ENCODE measurements at regions not wholly inside any gene's neighbourhood (a gene's known extent, or its start where the extent isn't known, plus 50 kb on each side); places are given as distances from the start of the nearest gene placed in this dataset.

DNA sequence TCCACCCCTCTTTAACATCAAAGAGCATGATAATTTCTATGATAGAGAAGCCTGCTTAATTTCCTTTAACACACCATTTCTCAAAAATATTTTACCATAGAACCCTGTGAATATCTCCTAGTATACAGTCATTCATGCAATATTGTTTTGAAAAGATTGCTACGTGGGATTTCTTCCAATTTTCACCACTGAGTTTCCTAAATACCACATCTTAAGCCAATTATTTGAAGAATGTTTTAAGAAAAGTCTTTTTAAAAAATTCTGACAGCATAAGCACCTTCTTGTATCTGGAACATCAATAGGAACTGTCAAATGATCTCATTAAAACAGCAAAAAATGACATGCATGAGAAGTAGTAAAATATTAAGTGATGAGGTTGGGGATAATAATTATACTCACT lies 1126.7 kb downstream of the TUSC7 start:
- H3K36me3 ChIP-seq (ENCODE audit: control insufficient read depth in 4 of 4, insufficient read depth in 4 of 4, low read length in 4 of 4) = no peaks in the 10 kb centered on the region
- 51 to 59% methylated on average over 1 of the region's 1 CpG for WGBS, 2 donors
- H3K9ac ChIP-seq (ENCODE audit: insufficient read depth in 1 of 2, low read length in 2 of 2) = no peak overlapping the region
- no peak overlapping the region for H3K4me3 ChIP-seq
- TF ChIP-seq, protein P1, sequence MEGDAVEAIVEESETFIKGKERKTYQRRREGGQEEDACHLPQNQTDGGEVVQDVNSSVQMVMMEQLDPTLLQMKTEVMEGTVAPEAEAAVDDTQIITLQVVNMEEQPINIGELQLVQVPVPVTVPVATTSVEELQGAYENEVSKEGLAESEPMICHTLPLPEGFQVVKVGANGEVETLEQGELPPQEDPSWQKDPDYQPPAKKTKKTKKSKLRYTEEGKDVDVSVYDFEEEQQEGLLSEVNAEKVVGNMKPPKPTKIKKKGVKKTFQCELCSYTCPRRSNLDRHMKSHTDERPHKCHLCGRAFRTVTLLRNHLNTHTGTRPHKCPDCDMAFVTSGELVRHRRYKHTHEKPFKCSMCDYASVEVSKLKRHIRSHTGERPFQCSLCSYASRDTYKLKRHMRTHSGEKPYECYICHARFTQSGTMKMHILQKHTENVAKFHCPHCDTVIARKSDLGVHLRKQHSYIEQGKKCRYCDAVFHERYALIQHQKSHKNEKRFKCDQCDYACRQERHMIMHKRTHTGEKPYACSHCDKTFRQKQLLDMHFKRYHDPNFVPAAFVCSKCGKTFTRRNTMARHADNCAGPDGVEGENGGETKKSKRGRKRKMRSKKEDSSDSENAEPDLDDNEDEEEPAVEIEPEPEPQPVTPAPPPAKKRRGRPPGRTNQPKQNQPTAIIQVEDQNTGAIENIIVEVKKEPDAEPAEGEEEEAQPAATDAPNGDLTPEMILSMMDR (IDR thresholded peaks at IDR 0.05; ENCODE audit: control extremely low read depth, extremely low read depth) = no peak
- no peaks in the 10 kb centered on the region for H3K4me1 ChIP-seq (ENCODE audit: control insufficient read depth in 5 of 5, insufficient read depth in 5 of 5, low read length in 5 of 5)
- no peaks in the 10 kb centered on the region for H3K27me3 ChIP-seq (ENCODE audit: control insufficient read depth in 3 of 3, insufficient read depth in 3 of 3, low read length in 2 of 3)
- ATAC-seq (ENCODE audit: insufficient read depth, low FRiP score) (no peak), DNase-seq (no peak)
- no peak overlapping the region for H3K27ac ChIP-seq (ENCODE audit: low read depth in 1 of 2, low read length in 1 of 2)
- H3K9me3 ChIP-seq (ENCODE audit: control insufficient read depth in 4 of 4, insufficient read depth in 3 of 4, low read length in 3 of 4) = no peaks in the 10 kb centered on the region

DNA sequence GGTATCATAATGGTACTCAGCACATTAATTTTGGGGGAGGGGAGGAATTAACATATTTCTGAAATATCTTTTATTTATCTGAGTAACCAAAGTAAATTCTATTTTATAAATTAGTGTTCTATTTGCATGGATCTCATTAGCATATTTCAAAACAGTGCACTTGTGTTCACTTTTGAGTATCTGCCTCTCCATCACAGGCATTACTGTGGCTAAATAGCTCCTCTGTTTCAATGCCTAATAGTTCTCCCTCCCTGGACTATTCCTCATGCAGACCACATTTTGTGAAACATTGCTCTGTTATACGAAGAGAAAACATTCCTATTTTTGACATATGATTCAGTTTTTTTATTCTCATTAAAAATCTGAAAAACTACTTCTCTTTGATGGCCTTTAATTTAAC lies 1127.8 kb downstream of the TUSC7 start:
- Histone ChIP-seq H3K36me3 (ENCODE audit: control insufficient read depth in 4 of 4, insufficient read depth in 4 of 4, low read length in 4 of 4) (no peaks in the 10 kb centered on the region), H3K27me3 (ENCODE audit: control insufficient read depth in 3 of 3, insufficient read depth in 3 of 3, low read length in 2 of 3) (no peaks in the 10 kb centered on the region), H3K4me1 (ENCODE audit: control insufficient read depth in 5 of 5, insufficient read depth in 5 of 5, low read length in 5 of 5) (no peaks in the 10 kb centered on the region), H3K27ac (ENCODE audit: low read depth in 1 of 2, low read length in 1 of 2) (no peak overlapping the region), H3K9ac (ENCODE audit: insufficient read depth in 1 of 2, low read length in 2 of 2) (no peak overlapping the region), H3K4me3 (no peak overlapping the region), H3K9me3 (ENCODE audit: control insufficient read depth in 4 of 4, insufficient read depth in 3 of 4, low read length in 3 of 4) (no peaks in the 10 kb centered on the region)
- no peak for DNase-seq
- 79 to 80% methylated on average over 1 of the region's 1 CpG for WGBS, 2 donors
- TF ChIP-seq, protein P1 (IDR thresholded peaks at IDR 0.05; ENCODE audit: control extremely low read depth, extremely low read depth) = no peak
- ATAC-seq (ENCODE audit: insufficient read depth, low FRiP score) = no peak

DNA sequence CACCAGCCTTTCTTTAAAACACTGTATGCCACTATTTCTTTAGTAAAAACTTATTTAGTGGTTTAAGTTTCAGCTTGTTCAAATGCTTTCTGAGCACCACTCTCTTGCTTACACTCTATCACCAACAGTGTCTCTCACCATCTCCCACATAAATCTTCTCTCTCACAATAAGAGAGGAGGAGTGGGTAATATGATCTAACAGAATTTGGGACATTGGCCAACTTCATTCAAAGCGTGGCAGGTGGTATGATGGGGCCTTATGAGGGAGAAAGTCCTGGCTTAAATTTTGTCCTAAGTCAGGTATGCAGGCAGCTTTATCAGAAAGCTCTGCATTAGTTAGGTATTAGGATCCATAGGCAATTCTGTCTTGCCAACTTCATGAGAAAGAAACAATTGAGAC lies 1132.5 kb downstream of the TUSC7 start:
- no peak overlapping the region for H3K9ac ChIP-seq (ENCODE audit: insufficient read depth in 1 of 2, low read length in 2 of 2)
- no peak overlapping the region for H3K4me3 ChIP-seq
- H3K27me3 ChIP-seq (ENCODE audit: control insufficient read depth in 3 of 3, insufficient read depth in 3 of 3, low read length in 2 of 3) = no peaks in the 10 kb centered on the region
- no peak overlapping the region for H3K27ac ChIP-seq (ENCODE audit: low read depth in 1 of 2, low read length in 1 of 2)
- no peaks in the 10 kb centered on the region for H3K9me3 ChIP-seq (ENCODE audit: control insufficient read depth in 4 of 4, insufficient read depth in 3 of 4, low read length in 3 of 4)
- ATAC-seq (ENCODE audit: insufficient read depth, low FRiP score) (no peak), DNase-seq (no peak)
- no peaks in the 10 kb centered on the region for H3K36me3 ChIP-seq (ENCODE audit: control insufficient read depth in 4 of 4, insufficient read depth in 4 of 4, low read length in 4 of 4)
- 59 to 82% methylated on average over 1 of the region's 1 CpG for WGBS, 2 donors
- TF ChIP-seq, protein P1 (IDR thresholded peaks at IDR 0.05; ENCODE audit: control extremely low read depth, extremely low read depth) = no peak
- H3K4me1 ChIP-seq (ENCODE audit: control insufficient read depth in 5 of 5, insufficient read depth in 5 of 5, low read length in 5 of 5) = no peaks in the 10 kb centered on the region

- no peaks in the 10 kb centered on the region for H3K36me3 ChIP-seq (ENCODE audit: control insufficient read depth in 4 of 4, insufficient read depth in 4 of 4, low read length in 4 of 4)
- H3K9me3 ChIP-seq (ENCODE audit: control insufficient read depth in 4 of 4, insufficient read depth in 3 of 4, low read length in 3 of 4) = no peaks in the 10 kb centered on the region
- no peak overlapping the region for H3K4me3 ChIP-seq
- H3K9ac ChIP-seq (ENCODE audit: insufficient read depth in 1 of 2, low read length in 2 of 2) = no peak overlapping the region
- H3K27me3 ChIP-seq (ENCODE audit: control insufficient read depth in 3 of 3, insufficient read depth in 3 of 3, low read length in 2 of 3) = no peaks in the 10 kb centered on the region
- H3K27ac ChIP-seq (ENCODE audit: low read depth in 1 of 2, low read length in 1 of 2) = no peak overlapping the region
- ATAC-seq (ENCODE audit: insufficient read depth, low FRiP score) (no peak), DNase-seq (no peak)
- TF ChIP-seq, protein P1 (IDR thresholded peaks at IDR 0.05; ENCODE audit: control extremely low read depth, extremely low read depth) = no peak
- no peaks in the 10 kb centered on the region for H3K4me1 ChIP-seq (ENCODE audit: control insufficient read depth in 5 of 5, insufficient read depth in 5 of 5, low read length in 5 of 5)
Measured at GRCh38 chr3:117843356-117843755, 1133.8 kb downstream of the TUSC7 start.
